HG03565 (cell line): ENCODE measurements at regions not wholly inside any gene's neighbourhood (a gene's known extent, or its start where the extent isn't known, plus 50 kb on each side); places are given as distances from the start of the nearest gene placed in this dataset.
"Not testable (repeated sequence)": the region's sequence is repeated elsewhere in the genome, so short reads cannot be mapped to it uniquely, and the experiment has no call there.

Source experiments
- ATAC-seq: cut with Tn5 transposase; IDR thresholded peaks from one replicate; pipeline ENCODE4 v1.9.1; 2021; ENCODE audit warnings: mild to moderate bottlenecking, moderate library complexity; ENCODE audit not compliant: unreplicated experiment

DNA sequence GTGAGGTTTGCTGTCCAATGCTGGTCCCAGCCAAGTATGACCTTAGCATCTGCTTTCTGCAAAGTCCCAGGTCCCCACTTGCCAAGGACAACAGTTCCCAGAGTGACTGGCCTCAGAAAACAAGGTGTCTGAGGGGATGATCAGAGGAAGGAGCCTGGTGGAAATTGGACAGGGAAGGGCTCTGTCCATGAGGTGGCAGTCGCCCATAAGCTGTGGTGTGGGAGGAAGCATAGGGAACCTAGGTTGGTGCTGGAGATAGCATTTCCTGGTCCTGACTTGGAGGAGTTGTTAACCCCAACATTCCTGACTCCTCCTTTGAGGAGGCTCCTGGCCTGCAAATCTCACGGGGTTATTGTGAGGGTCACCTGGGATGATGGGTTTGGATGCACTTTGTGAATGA is 77.8 kb downstream of the LIMS4 start:
- not testable (repeated sequence) for ATAC-seq

DNA sequence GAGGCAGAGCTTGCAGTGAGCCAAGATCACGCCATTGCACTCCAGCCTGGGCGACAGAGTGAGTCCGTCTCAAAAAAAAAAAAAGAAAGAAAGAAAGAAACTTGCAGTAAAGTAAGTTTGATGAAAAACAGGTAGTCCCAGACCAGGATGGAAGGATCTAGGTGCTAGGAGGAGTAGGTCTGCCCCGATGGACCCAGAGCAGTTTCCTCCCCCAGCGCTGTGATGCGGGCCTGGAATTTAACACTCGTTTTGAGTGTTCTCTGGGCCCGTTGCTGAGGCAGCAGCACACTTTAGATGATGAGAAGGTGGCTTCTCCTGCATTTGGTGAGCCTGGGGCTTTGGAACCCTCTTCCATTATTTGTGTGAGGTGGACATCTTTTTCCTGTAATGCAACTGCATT is 80.2 kb downstream of the LIMS4 start:
- ATAC-seq = not testable (repeated sequence)

DNA sequence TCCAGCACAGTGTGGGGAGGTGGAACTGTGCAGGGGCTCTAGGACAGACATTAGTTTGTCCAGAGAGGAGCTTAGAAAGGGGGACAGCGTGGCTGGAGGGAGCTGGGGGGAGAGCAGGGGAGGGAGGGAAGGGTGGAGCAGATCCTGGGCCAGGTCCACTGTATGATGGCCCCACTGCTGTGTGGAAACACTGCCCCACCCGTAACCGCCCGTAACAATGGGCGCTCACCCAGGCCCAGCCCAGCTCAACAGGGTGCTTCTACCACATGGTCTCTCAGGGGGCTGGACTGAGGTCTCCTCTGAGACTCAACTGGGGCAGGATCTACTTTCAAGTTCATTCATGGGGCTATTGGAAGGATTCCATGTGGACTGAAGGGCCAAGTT is 81.6 kb downstream of the LIMS4 start:
- not testable (repeated sequence) for ATAC-seq

DNA sequence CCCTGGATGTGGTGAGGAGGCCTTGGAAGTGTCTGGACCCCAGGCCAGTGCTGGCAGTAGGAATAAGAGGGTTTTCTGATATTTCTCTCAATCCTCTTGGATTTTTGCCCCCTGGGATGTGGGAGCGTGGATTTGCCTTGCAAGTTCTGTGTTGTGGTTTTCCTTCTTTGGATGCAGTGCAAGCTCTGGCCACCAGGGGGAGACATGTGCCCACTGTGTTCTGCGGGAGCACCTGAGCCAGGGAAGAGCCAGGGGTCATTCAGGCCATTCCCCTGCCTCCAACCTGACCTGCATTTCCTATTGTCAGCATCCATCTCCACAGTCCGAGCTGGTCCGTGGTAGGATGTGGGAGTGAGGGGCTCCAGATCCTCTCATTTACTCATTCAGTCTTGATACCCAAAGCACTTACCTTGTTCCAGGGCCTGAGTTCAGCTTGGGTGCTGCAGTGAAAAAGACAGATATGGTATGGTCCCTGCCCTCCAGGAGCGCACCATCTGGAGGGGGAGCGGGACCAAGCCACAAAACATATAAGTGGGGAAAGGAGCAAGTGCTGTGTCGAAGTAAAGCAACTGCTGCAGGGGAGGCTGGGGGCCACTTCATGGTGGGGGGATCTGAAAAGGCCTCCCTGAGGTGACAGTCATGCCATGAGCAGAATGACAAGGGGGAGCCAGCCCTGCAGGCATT is 82.1 kb downstream of the LIMS4 start:
- not testable (repeated sequence) for ATAC-seq

DNA sequence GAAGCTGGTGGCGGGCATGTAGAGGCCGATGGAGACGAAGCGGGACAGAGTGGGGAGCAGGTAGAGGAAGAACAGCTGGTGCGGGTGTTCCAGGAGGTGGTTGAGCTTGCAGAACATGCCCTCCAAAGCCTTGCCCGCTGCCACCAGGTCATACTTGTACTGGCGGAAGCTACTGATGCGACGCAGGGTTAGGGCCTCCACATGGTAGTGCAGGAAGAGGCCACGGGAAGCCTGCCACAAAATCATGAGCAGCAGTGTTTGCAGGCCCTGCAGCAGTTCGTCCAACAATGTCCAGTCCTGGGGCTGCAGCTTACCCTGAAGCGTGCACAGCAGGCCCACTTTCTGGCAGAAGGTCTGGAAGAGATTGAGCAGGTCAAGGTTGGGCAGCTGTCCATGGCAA is 85.6 kb downstream of the LIMS4 start:
- ATAC-seq = not testable (repeated sequence)

DNA sequence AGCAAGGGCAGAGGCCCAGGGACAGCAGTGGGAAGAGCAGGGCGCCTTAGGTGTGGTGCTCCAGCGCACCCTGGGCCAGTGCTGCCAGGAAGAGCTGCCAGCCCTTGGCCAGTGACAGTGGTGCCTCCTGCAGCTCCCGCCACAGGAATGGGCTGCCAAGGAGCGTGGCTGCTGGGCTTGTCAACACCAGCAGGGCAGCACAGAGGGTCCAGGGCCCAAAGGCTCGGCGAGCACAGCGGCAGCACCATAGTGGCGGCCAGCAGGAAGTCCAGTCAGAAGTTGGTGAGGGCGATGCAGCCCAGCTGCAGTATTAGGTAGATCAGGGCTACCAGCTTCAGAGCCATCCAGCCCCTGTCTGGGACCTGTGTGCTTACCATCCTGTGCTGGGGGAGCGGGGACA is 86.1 kb downstream of the LIMS4 start:
- not testable (repeated sequence) for ATAC-seq

DNA sequence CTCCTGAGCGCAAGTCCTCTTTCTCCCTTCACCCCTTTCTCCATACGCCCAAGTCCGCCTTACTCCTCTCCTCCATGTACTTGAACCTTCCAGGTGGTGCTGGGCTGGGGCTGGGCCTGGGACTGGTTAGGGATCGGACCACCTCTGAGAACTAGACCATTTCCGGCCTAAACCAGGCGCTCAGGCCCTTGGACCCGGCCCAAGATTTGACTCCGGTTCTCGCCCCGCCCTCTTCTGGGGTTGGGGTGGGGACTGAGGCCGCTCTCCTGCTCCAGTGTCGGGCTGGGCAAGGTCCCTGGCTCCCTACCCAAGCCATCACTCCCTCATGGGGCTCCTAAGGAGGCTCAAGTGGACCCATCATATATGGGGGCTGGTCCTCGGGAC is 87.9 kb downstream of the LIMS4 start:
- ATAC-seq = not testable (repeated sequence)

DNA sequence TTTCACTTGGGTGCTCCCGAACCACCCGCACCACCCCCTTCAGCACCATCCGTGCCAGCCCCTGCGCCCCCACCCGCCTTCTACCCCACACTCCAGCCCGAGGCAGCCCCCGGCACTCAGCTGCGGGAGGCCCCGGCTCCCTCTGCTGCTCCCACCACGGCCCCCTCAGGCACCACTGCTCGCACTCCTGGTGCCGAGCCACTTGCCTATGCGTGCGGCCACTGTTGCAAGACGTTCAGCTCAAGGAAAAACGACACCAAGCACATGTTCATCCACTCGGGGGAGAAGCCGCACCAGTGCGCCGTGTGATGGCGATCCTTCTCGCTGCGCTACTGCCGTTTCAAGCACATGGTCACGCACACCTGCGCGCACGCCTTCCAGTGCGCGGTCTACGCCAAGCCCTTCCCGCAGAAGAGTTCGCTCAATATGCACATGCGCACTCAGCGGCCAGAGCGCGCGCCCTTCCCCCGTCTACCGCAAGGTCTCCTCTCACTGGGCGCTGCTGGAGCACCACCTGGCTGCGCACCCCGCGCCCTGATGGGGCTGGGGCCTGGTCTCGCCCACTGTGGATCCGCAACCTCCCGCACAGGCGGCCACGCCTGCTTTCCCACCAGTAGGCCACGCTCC is 88.4 kb downstream of the LIMS4 start:
- ATAC-seq = not testable (repeated sequence)

DNA sequence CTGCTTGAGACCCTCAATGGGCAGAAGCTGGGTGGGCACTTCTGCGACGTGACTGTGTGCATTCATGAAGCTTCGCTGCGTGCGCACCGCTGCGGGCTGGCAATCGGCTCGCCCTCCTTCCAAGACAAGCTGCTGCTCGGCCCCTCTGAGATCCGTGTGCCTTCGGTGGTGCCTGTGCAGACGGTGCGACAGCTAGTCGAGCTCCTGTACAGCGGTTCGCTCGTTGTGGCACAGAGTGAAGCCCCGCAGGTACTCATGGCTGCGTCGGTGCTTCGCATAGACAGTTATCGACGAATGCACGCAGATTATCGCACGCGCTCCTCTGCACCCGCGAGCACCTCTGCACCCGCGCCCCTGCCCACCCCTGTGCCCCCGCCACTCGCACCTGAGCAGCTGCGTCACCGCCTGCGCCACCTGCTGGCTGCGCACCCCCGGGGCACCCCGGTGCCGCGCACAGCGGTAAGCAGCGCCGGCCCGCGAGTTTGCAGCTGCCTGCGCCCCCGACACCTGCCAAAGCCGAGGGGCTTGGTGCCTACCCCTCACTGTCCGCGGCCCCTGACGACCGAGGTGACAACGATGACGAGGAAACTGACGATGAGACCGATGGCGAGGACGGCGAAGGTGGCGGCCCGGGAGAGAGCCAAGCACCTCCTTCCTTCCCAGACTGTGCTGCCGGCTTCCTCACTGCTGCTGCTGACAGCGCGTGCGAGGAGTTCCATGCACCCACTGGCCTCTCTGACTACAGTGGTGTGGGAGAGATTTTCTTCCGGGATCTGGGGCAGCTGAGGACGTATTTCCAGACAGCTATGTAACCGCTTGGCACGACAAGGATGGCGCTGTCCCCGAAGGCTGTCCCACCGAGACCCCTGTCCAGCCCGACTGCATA is 89.2 kb downstream of the LIMS4 start:
- not testable (repeated sequence) for ATAC-seq

DNA sequence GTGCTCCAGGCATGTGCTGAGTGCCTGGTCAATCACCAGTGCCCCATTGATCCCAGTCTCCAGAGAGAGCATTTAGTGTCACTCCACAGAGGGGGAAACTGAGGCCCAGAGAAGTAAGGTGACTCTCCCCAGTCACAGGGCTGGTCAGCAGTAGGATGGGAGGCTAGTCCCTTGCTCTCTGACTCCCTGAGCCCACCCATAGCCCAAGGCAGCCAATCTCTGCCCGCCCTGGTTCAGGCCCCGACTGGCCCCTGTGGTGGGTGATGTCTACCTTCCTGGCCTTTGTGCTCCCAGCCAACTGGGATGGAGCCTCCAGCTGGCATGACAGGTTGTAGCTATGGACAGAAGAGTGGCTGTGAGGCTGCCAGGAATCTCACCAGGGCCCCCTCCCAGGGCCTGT is 99.1 kb downstream of the LIMS4 start:
- not testable (repeated sequence) for ATAC-seq

DNA sequence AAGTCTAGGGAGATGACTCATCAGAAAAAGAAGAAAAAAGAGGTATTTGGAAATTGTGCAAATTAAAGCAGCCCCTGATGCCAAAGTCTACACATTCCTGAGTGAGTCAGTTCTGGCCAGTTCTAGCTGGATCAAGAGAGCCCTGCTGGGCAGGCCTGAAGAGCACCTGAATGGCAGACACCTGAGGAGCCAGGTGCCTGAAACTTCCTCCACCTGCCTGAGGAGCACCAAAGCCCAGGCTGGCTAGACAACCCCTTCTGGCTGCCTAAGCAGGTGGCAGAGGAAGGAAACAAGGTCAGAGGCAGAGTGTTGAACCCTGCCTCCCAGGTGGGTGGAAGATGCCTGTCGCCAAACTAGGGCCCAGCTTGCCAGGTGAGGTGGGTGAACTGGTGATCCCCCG is 101.0 kb downstream of the LIMS4 start:
- ATAC-seq = not testable (repeated sequence)

DNA sequence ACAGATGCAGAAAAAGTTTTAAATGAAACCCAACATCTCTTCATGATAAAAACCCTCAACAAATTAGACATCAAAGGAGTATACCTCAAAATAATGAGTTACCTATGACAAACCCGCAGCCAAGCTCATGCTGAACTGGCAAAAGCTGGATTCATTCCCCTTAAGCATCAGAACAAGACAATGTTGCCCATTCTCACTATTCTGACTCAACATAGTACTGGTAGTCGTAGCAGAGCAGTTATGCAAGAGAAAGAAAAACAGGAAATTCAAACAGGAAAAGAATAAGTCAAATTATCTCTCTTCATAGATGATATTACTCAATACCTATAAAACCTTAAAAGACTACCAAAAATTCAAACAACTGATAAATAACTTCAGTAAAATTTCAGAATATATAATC is 115.0 kb downstream of the LIMS4 start:
- not testable (repeated sequence) for ATAC-seq

DNA sequence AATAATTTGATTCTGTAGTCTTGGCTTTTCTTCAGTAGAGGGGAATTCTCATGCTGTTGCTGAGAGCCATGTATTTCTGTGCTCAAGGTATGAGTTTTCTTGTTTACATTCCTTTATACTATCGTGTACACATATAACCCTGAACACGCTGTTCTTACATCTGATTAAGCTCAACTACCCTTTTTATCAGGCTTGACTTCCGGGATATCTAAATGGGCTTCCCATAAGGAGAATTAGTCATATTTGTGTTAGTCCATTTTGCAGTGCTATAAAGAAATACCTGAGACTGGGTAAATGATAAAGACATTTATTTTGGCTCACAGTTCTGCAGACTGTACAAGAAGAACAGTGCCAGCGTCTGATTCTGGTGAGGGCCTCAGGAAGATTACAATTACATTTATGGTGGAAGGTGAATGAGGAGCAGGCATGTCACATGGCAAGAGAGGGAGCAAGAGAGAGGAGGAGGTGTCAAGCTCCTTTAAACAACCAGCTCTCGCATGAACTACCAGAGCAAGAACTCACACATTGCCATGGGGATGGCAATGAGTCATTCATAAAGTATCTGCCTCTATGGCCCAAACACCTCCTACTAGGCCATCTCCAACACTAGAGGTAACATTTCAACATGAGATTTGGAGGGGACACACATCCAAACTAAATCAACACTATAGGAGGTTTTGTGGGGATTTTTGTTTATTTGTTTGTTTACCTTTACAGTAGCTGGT is 118.2 kb downstream of the LIMS4 start:
- ATAC-seq = not testable (repeated sequence)

DNA sequence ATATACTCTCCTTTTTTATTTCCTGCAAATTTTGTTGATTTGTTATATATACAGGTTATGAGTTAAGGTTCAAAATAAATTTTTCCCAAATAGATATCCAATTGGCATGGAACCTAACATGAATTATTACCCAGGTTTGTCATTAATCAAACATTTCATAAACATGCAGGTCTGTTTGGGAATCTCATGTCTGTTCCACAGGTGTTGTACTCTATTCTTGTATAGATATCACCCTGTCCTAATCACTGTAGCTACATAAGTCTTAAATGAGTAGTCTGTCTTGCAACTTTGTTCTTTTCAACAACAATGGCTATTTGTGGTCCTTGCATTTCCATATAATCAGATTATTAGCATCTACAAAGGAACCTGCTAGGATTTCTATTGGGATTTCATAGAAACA is 121.9 kb downstream of the LIMS4 start:
- ATAC-seq = not testable (repeated sequence)

DNA sequence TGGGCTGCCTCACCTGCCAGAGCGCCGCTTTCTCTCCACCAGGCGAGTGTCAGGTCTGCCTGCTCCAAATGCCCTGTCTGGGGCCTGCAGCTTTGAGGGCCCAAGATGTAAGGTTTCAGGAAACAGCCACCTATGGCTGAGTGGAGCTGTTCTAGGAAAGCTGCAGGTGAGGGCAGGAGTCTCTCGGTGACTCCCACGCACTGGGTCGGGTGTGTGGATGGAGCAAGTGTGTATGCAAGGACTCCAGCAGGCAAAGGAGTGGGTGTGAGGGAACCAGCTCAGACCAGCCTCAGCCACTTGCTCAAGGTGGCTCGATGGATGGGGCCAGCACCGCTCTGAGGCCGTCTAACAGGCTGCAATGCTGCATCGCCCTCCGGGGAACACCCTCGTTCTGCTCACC is 123.7 kb downstream of the LIMS4 start:
- not testable (repeated sequence) for ATAC-seq

DNA sequence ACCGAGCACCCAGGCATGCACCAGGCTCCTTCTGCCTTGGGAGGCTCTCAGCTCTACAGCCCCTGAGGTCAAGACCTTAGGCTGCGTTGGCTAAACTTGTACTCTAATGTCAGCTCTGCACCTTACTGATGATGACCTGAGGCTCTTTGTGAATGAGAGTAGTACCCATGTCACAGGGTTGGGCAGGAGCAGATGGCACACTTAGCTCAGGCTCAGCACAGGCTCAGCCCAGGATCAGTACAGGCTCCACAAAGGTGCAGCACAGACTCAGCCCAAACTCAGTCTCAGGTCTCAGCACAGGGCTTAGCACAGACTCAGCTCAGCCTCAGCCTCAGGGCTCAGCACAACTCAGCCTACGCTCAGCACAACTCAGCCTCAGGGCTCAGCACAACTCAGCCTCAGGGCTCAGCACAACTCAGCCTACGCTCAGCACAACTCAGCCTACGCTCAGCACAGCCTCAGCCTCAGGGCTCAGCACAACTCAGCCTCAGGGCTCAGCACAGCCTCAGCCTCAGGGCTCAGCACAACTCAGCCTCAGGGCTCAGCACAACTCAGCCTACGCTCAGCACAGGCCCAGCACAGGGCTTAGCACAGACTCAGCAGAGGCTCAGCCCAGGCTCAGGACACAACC is 128.1 kb downstream of the LIMS4 start:
- ATAC-seq = not testable (repeated sequence)

DNA sequence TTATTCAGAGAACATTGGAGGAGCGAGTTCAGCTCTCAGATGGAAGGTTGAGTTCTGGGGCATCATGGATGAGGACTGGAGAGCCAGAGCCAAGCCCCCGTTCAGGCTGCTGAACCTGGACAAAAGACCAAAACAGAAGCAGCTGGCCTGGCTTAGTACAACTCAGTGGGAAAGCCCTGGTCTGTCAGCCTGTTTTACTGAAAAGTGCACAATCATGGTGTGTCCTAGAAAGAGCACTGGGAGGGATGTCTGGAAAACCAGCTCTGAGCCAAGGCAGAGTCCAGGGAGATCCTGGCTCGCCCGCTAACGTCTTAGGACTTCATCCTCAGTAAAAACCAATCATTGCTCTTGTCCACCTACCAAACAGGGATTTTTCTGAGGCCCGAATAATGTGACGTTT is 129.7 kb upstream of the MTLN start:
- ATAC-seq = not testable (repeated sequence)

DNA sequence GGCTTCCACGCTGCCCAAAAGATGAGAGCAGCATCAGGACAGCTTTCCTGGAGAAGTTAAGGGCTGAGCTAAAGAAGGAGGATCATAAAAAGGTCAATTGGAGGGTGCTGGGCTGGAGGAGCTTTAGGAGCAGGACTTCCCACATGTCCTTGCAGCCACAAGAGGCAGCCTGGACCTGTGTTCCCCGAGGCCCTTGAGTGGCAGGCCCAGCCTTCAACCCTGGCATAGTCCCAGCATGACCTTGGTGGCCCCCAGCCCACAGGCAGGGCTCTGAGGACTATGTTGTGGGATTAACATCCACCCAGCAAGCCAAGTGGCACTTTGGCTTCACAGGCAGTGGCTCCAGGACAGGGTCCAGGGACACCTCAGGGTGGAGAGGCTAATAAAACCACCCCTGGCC is 126.8 kb upstream of the MTLN start:
- ATAC-seq = not testable (repeated sequence)

DNA sequence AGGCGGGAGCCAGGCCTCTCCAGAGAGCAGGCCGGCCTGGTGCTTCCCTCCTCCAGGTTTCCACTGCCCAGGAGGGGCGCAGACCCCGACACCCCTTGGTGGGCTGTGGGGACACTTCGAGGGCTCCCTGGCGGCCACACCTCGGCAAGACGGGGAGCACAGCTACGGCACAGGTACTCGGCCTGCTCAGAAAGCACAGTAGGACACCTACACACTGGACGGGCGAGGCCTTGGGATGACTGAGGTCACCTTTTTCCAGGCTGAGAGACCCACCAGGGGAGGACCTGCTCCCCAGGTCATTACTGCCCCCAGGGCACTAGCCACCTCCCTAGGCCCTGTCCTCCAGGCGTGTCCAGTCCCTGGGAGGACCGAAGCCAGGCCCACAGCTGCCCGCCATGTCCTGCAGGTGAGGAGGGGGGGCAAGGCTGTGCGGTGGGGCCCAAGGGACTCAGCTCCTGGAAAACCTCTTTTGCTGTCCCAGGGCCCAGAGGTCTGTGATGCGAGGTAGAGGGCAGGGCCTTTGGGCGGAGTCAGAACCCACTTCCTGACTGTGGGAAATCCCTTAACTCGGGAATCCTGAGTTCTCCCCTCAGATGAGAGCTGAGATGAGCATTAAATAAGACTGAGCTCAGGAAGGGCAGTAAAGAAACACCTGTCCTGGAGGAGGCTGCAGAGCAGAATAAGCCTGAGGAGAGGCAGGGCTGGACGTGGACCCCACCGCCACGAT is 126.1 kb upstream of the MTLN start:
- not testable (repeated sequence) for ATAC-seq

DNA sequence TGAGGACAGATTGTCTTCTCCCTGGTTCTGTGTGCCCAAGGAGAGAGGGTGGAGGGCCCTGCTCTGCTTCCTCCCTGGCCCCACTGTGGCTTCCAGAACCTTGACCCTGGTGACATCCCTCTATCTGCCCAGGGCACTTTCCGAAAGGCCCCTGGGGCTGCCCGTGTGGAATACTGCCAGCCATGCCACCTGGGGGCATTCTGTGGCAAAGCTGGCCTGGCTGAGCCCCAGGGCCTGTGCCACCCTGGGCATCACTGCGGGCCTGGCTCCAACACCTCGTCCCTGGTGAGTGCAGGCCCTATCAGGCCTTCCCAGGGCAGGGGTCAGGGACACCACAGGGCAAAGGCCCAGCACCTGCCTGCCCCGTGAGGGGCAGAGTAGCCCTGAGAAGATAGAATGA is 123.7 kb upstream of the MTLN start:
- not testable (repeated sequence) for ATAC-seq
